ENCODE measurements at regions not wholly inside any gene's neighbourhood (a gene's known extent, or its start where the extent isn't known, plus 50 kb on each side); places are given as distances from the start of the nearest gene placed in this dataset.
"Not testable (repeated sequence)": the region's sequence is repeated elsewhere in the genome, so short reads cannot be mapped to it uniquely, and the experiment has no call there.

- no peak overlapping the region for H3K27ac ChIP-seq
- TF ChIP-seq CTCF (conservative IDR thresholded peaks at IDR 0.05) = no peak
Measured at GRCh38 chrX:47746446-47746845, 87.5 kb upstream of the UXT start.

GRCh38 chrX:47745416-47745815, 86.4 kb upstream of the UXT start:
- no peak overlapping the region for H3K27ac ChIP-seq
- no peak for TF ChIP-seq CTCF (conservative IDR thresholded peaks at IDR 0.05)

GRCh38 chrX:47743504-47743903, 84.5 kb upstream of the UXT start:
- no peak overlapping the region for H3K27ac ChIP-seq
- no peak for TF ChIP-seq CTCF (conservative IDR thresholded peaks at IDR 0.05)

GRCh38 chrX:47738870-47739269, 79.9 kb upstream of the UXT start:
- not testable (repeated sequence) for H3K27ac ChIP-seq

- TF ChIP-seq CTCF (conservative IDR thresholded peaks at IDR 0.05) = no peak
- H3K27ac ChIP-seq = no peak overlapping the region
Measured at GRCh38 chrX:47723689-47724088, 64.7 kb upstream of the UXT start.

GRCh38 chrX:47723083-47723482, 64.1 kb upstream of the UXT start:
- no peak for TF ChIP-seq CTCF (conservative IDR thresholded peaks at IDR 0.05)
- no peak overlapping the region for H3K27ac ChIP-seq

GRCh38 chrX:47722260-47722659, 63.3 kb upstream of the UXT start:
- no peak for TF ChIP-seq CTCF (conservative IDR thresholded peaks at IDR 0.05)
- H3K27ac ChIP-seq = no peak overlapping the region

- H3K27ac ChIP-seq = not testable (repeated sequence)
Measured at GRCh38 chrX:47715078-47715477, 56.1 kb upstream of the UXT start.

GRCh38 chrX:47712675-47713074, 53.7 kb upstream of the UXT start:
- not testable (repeated sequence) for H3K27ac ChIP-seq

Data from VCaP (cell line).